ENCODE measurements at regions not wholly inside any gene's neighbourhood (a gene's known extent, or its start where the extent isn't known, plus 50 kb on each side); places are given as distances from the start of the nearest gene placed in this dataset.

DNA sequence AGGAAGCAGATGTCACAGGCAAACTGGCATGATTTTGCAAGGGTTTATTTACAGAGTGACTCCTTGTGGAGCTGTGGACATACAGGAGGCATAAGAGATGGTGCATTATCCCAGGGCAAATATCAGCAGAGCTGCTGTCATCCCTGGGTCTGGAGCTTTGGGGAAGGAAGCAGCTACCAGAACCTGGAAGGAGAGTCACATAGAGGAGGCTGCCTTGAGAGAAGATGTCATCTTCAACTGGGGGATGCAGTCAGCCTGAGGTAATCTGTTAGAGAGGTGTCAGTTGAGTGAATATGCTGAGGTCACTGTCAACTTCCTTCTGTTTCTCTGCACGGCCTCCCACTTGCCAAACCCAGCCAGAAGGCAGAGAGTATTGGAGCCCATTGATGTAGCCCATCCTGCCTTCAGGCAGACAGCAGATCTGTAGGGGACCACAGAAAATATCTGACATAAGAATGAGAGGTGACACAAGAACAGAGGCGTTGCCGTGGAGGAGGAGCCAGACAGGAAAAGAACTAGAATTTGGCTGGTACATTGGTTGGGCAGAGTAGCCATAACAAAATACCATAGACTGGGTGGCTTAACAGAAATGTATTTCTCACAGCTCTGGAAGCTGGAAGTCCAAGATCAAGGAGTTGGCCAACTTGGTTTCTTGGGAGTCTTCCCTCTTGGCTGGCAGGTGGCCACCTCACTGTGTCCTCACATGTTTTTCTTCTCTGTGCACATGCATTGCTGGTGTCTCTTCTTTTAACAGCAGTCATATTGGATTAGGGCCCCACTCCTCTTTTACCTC, 102.8 kb downstream of the SNX18 start:
- TF ChIP-seq, protein P1, sequence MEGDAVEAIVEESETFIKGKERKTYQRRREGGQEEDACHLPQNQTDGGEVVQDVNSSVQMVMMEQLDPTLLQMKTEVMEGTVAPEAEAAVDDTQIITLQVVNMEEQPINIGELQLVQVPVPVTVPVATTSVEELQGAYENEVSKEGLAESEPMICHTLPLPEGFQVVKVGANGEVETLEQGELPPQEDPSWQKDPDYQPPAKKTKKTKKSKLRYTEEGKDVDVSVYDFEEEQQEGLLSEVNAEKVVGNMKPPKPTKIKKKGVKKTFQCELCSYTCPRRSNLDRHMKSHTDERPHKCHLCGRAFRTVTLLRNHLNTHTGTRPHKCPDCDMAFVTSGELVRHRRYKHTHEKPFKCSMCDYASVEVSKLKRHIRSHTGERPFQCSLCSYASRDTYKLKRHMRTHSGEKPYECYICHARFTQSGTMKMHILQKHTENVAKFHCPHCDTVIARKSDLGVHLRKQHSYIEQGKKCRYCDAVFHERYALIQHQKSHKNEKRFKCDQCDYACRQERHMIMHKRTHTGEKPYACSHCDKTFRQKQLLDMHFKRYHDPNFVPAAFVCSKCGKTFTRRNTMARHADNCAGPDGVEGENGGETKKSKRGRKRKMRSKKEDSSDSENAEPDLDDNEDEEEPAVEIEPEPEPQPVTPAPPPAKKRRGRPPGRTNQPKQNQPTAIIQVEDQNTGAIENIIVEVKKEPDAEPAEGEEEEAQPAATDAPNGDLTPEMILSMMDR (IDR thresholded peaks at IDR 0.05), result no peak
- TF ChIP-seq POLR2A (IDR thresholded peaks at IDR 0.05), result no peak
